ENCODE measurements at regions not wholly inside any gene's neighbourhood (a gene's known extent, or its start where the extent isn't known, plus 50 kb on each side); places are given as distances from the start of the nearest gene placed in this dataset.

DNA sequence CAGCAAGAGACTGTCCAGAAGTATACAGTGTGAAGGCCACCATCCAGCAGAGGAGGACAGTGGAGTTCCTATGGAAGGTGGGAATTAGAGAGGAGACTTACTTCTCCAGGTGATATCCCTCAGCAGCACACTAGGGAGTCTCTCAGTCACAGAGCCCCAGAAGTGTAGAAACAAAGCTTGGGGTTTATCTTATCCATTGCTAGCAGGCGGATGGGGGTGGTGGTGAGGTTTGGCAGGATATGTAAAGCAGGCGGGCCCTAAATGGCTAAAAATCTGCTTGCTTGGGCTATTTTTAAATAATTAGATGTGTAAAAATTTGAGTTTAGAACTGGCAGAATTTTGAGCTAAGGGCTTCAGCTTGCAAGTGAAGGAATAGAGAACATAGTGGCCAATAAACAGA is 50.1 kb upstream of the RGS18 start:
- TF ChIP-seq, protein P1, sequence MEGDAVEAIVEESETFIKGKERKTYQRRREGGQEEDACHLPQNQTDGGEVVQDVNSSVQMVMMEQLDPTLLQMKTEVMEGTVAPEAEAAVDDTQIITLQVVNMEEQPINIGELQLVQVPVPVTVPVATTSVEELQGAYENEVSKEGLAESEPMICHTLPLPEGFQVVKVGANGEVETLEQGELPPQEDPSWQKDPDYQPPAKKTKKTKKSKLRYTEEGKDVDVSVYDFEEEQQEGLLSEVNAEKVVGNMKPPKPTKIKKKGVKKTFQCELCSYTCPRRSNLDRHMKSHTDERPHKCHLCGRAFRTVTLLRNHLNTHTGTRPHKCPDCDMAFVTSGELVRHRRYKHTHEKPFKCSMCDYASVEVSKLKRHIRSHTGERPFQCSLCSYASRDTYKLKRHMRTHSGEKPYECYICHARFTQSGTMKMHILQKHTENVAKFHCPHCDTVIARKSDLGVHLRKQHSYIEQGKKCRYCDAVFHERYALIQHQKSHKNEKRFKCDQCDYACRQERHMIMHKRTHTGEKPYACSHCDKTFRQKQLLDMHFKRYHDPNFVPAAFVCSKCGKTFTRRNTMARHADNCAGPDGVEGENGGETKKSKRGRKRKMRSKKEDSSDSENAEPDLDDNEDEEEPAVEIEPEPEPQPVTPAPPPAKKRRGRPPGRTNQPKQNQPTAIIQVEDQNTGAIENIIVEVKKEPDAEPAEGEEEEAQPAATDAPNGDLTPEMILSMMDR (IDR thresholded peaks at IDR 0.05 in 8 of 11, conservative IDR thresholded peaks at IDR 0.05 in 3 of 11) = no peak
- TF ChIP-seq POLR2A (IDR thresholded peaks at IDR 0.05) (no peak), POLR2AphosphoS5 (IDR thresholded peaks at IDR 0.05) (no peak)
